Vagina (tissue), 2 donors: ENCODE measurements at regions not wholly inside any gene's neighbourhood (a gene's known extent, or its start where the extent isn't known, plus 50 kb on each side); places are given as distances from the start of the nearest gene placed in this dataset.

Experiments
- DNase-seq, 2 donors: peaks; one replicate each; pipeline ENCODE4 v3.0.0-alpha.2; 2017; ENCODE audit errors: extremely low spot score in 2 of 2
- H3K27ac ChIP-seq: fragments of 200-600 bp; sonication (generic); one replicate; pipeline ENCODE4 v1.5.1; 2019
- H3K27me3 ChIP-seq: fragments of 200-600 bp; sonication (generic); one replicate; pipeline ENCODE4 v1.5.1; 2019
- H3K36me3 ChIP-seq, 2 donors: fragments of 200-600 bp; sonication (generic); one replicate each; pipeline ENCODE4 v1.5.1; 2017 to 2019
- H3K4me1 ChIP-seq: fragments of 200-600 bp; sonication (generic); one replicate; pipeline ENCODE4 v1.5.1; 2019
- H3K4me3 ChIP-seq, 2 donors: fragments of 200-600 bp; sonication (generic); 1 replicate in 1 of 2; 2 replicates in 1 of 2; pipeline ENCODE4 v1.5.1; 2016 to 2019
- H3K9me3 ChIP-seq: fragments of 200-600 bp; sonication (generic); one replicate; pipeline ENCODE4 v1.5.1; 2019
- POLR2A ChIP-seq, 2 donors: fragments of 450-650 bp; IDR thresholded peaks; one replicate each; pipeline ENCODE4 v1.6.1; 2017; ENCODE audit warnings: antibody characterized with exemption in 2 of 2, mild to moderate bottlenecking in 2 of 2, moderate library complexity in 2 of 2
- POLR2AphosphoS5 ChIP-seq, 2 donors: sonication (generic); formaldehyde crosslinking; IDR thresholded peaks; one replicate each; pipeline ENCODE4 v1.9.0; 2017; ENCODE audit warnings: antibody characterized with exemption in 2 of 2, mild to moderate bottlenecking in 2 of 2, low read depth in 1 of 2; ENCODE audit not compliant: insufficient read depth in 1 of 2
- intact Hi-C: fragments of 100-400 bp; cut with DNase I; formaldehyde crosslinking; loops from one replicate; pipeline ENCODE4 v1.15.1; 2023
- TF ChIP-seq, protein P1 (sequence below), 3 experiments: fragments of 450-650 bp in 2 of 3; fragments of 200-600 bp in 1 of 3; sonication (generic) in 1 of 3; IDR thresholded peaks; one replicate each; pipeline ENCODE4 v1.5.1; 2017 to 2019; ENCODE audit warnings: antibody characterized with exemption in 3 of 3, mild to moderate bottlenecking in 2 of 3, moderate library complexity in 2 of 3

DNA sequence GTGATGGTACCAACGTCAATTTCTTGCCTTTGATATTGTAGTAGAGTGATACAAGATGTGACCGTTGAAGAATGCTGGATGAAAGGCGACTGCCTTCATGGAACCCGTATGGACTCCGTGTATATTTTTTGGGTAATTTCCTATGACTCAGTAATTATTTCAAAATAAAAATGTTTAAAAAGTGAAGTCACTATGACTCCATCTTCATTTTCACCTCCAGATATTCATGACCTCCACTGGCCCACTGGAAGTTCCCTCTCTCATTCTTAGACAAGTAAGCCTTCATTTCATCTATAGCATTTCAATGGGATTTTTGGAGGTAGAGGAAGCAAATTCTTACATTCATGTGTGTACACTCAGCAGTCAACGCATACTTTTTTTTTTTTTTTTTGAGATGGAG is 111.8 kb upstream of the NUDT7 start:
- H3K27me3 ChIP-seq = no peaks in the 10 kb centered on the region
- H3K27ac ChIP-seq = no peak overlapping the region
- H3K9me3 ChIP-seq = no peaks in the 10 kb centered on the region
- H3K36me3 ChIP-seq = no peaks in the 10 kb centered on the region
- TF ChIP-seq, protein P1, sequence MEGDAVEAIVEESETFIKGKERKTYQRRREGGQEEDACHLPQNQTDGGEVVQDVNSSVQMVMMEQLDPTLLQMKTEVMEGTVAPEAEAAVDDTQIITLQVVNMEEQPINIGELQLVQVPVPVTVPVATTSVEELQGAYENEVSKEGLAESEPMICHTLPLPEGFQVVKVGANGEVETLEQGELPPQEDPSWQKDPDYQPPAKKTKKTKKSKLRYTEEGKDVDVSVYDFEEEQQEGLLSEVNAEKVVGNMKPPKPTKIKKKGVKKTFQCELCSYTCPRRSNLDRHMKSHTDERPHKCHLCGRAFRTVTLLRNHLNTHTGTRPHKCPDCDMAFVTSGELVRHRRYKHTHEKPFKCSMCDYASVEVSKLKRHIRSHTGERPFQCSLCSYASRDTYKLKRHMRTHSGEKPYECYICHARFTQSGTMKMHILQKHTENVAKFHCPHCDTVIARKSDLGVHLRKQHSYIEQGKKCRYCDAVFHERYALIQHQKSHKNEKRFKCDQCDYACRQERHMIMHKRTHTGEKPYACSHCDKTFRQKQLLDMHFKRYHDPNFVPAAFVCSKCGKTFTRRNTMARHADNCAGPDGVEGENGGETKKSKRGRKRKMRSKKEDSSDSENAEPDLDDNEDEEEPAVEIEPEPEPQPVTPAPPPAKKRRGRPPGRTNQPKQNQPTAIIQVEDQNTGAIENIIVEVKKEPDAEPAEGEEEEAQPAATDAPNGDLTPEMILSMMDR (IDR thresholded peaks at IDR 0.05) = no peak
- TF ChIP-seq POLR2AphosphoS5 (IDR thresholded peaks at IDR 0.05; ENCODE audit: insufficient read depth in 1 of 2, low read depth in 1 of 2) = no peak
- TF ChIP-seq POLR2A (IDR thresholded peaks at IDR 0.05) = no peak
- no peak for DNase-seq
- intact Hi-C loops = no loop called here
- H3K4me1 ChIP-seq = no peaks in the 10 kb centered on the region
- H3K4me3 ChIP-seq = no peak overlapping the region

DNA sequence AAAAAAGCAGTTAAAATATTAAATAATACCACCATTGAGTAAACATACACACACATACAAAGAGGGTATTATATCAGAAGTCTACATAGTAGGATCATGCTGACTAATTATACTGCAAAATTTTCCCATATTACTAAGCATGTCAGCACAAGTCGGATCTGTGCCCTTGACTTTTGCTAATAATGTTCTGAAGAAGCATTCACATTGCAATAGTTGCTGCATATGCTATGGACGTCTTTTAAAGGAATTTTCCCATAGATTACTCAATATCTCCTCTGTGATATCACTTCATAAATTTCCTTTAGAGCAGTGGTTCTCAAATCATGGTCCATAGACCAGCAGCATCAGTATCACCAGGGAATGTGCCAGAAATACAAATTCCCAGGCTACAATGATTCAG is 110.9 kb upstream of the NUDT7 start:
- Histone ChIP-seq H3K4me3 (no peak overlapping the region), H3K4me1 (no peaks in the 10 kb centered on the region), H3K27me3 (no peaks in the 10 kb centered on the region), H3K36me3 (no peaks in the 10 kb centered on the region), H3K9me3 (no peaks in the 10 kb centered on the region), H3K27ac (no peak overlapping the region)
- no peak for TF ChIP-seq POLR2A (IDR thresholded peaks at IDR 0.05)
- TF ChIP-seq POLR2AphosphoS5 (IDR thresholded peaks at IDR 0.05; ENCODE audit: insufficient read depth in 1 of 2, low read depth in 1 of 2) = no peak
- TF ChIP-seq, protein P1 (IDR thresholded peaks at IDR 0.05) = no peak
- no peak for DNase-seq
- intact Hi-C loops = no loop called here

DNA sequence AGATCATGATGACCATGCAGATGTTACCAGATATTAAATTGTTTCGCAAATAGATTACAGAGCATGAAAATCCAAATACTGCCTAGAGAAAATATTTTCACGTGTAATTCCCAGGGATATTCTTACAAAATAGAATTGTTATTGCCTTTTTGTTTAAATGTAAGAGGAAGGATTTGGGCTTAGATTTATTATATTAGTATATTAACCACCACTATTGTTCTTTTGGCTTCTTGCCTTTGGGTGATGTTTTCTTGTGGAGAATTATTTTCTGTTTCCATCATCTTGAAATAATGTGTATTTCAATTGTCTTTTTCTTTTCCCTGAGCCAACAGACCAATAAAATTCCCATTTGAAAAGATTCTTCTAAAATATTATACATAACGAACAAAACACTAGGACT is 109.7 kb upstream of the NUDT7 start:
- intact Hi-C loops = no loop called here
- Histone ChIP-seq H3K36me3 (no peaks in the 10 kb centered on the region), H3K27ac (no peak overlapping the region), H3K27me3 (no peaks in the 10 kb centered on the region), H3K4me3 (no peak overlapping the region), H3K9me3 (no peaks in the 10 kb centered on the region), H3K4me1 (no peaks in the 10 kb centered on the region)
- no peak for TF ChIP-seq POLR2A (IDR thresholded peaks at IDR 0.05)
- TF ChIP-seq POLR2AphosphoS5 (IDR thresholded peaks at IDR 0.05; ENCODE audit: insufficient read depth in 1 of 2, low read depth in 1 of 2) = no peak
- TF ChIP-seq, protein P1 (IDR thresholded peaks at IDR 0.05) = no peak
- no peak for DNase-seq

DNA sequence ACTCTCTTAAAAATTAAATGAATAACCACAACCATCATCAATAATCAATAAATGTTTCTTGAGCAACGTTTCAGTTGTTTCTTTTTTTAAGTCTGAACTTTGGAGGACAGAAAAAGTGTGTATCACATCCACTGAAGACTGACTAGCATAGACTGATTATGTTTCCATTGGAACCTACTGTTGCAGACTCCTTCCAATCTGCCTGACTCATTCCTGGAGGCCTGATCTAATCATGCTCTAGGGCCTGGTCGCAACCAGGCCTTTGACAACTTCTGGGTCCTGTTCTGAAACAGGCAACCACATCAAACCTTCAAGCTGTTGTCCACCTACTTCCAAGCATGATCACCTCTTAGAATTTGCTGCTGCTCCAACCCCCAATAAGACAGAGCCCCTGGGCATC is 109.2 kb upstream of the NUDT7 start:
- DNase-seq = no peak
- H3K36me3 ChIP-seq = no peaks in the 10 kb centered on the region
- intact Hi-C loops = no loop called here
- TF ChIP-seq POLR2A (IDR thresholded peaks at IDR 0.05) = no peak
- TF ChIP-seq POLR2AphosphoS5 (IDR thresholded peaks at IDR 0.05; ENCODE audit: insufficient read depth in 1 of 2, low read depth in 1 of 2) = no peak
- H3K27ac ChIP-seq = no peak overlapping the region
- no peaks in the 10 kb centered on the region for H3K27me3 ChIP-seq
- H3K4me3 ChIP-seq = no peak overlapping the region
- no peaks in the 10 kb centered on the region for H3K4me1 ChIP-seq
- H3K9me3 ChIP-seq = no peaks in the 10 kb centered on the region

DNA sequence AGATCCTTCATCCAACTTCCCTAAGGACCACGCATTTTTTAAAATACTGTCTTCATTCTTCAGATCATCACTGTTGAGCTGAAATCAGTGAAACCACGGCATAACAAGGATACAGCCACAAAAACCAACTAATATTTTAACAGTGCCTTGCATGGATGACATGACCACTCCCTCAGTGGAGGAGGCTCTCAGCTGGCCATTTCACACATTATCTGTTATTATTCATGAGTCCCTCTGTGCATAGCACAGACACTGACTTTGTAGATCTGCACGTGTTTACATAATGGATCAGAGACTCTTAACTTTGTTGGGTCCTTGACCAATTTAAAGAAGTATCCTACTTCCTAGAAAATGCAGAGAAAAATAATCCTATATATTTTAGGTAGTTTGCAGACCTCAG is 104.8 kb upstream of the NUDT7 start:
- TF ChIP-seq POLR2AphosphoS5 (IDR thresholded peaks at IDR 0.05; ENCODE audit: insufficient read depth in 1 of 2, low read depth in 1 of 2) = no peak
- TF ChIP-seq POLR2A (IDR thresholded peaks at IDR 0.05) = no peak
- TF ChIP-seq, protein P1 (IDR thresholded peaks at IDR 0.05) = no peak
- no peaks in the 10 kb centered on the region for H3K27me3 ChIP-seq
- intact Hi-C loops = no loop called here
- no peaks in the 10 kb centered on the region for H3K9me3 ChIP-seq
- H3K4me1 ChIP-seq = no peaks in the 10 kb centered on the region
- no peak overlapping the region for H3K4me3 ChIP-seq
- DNase-seq = no peak
- H3K27ac ChIP-seq = no peak overlapping the region
- H3K36me3 ChIP-seq = no peaks in the 10 kb centered on the region

DNA sequence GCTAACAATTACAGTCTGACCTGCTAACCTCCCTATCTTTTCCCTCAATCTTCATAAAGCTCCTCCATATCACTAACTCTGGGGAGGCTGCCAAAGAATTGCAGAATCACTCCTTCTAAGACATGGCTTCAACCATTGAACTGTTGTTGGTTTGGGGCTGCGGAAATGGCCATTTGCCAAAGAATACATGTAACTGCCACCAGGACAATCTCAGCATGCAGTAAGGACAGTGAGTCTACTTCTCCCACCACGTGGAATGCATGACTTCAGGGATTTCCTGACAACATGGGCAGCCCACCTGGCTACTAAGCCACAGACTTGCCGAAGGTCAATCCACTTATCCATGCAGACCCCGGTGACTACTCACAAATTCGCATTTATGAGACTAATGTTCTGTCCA is 104.3 kb upstream of the NUDT7 start:
- intact Hi-C loops = no loop called here
- H3K4me3 ChIP-seq = no peak overlapping the region
- H3K4me1 ChIP-seq = no peaks in the 10 kb centered on the region
- no peaks in the 10 kb centered on the region for H3K36me3 ChIP-seq
- TF ChIP-seq, protein P1 (IDR thresholded peaks at IDR 0.05) = no peak
- TF ChIP-seq POLR2AphosphoS5 (IDR thresholded peaks at IDR 0.05; ENCODE audit: insufficient read depth in 1 of 2, low read depth in 1 of 2) (no peak), POLR2A (IDR thresholded peaks at IDR 0.05) (no peak)
- no peak overlapping the region for H3K27ac ChIP-seq
- no peaks in the 10 kb centered on the region for H3K27me3 ChIP-seq
- DNase-seq = no peak
- H3K9me3 ChIP-seq = no peaks in the 10 kb centered on the region
